COLO668 (cell line): ENCODE measurements at regions not wholly inside any gene's neighbourhood (a gene's known extent, or its start where the extent isn't known, plus 50 kb on each side); places are given as distances from the start of the nearest gene placed in this dataset.

Experiments
- DNase-seq: peaks from one replicate; lab custom pipeline; 2025; ENCODE audit not compliant: unreplicated experiment; lab: John Stamatoyannopoulos, UW

- DNase-seq: no peak
These were observed 224.6 kb upstream of the RAB4A start for GRCh38 chr1:229046251-229046853.

- DNase-seq: no peak
These were observed 223.6 kb upstream of the RAB4A start for GRCh38 chr1:229047161-229047839.

- no peak for DNase-seq
These were observed 222.9 kb upstream of the RAB4A start for GRCh38 chr1:229047840-229048620.

GRCh38 chr1:229048896-229049295 lies 222.0 kb upstream of the RAB4A start:
- DNase-seq: no peak

GRCh38 chr1:229056046-229056445 lies 214.9 kb upstream of the RAB4A start:
- DNase-seq: no peak

GRCh38 chr1:229058111-229058561 lies 212.8 kb upstream of the RAB4A start:
- DNase-seq: peak; percentile 42

GRCh38 chr1:229058729-229059128 lies 212.2 kb upstream of the RAB4A start:
- peak; percentile 17 for DNase-seq

GRCh38 chr1:229059671-229060539 lies 211.0 kb upstream of the RAB4A start:
- no peak for DNase-seq

- no peak for DNase-seq
These were observed 208.8 kb upstream of the RAB4A start for GRCh38 chr1:229062135-229062534.

GRCh38 chr1:229063154-229063773 lies 207.6 kb upstream of the RAB4A start:
- no peak for DNase-seq

- no peak for DNase-seq
These were observed 206.4 kb upstream of the RAB4A start for GRCh38 chr1:229064320-229065168.

GRCh38 chr1:229065613-229066012 lies 205.3 kb upstream of the RAB4A start:
- DNase-seq: no peak

- no peak for DNase-seq
These were observed 204.3 kb upstream of the RAB4A start for GRCh38 chr1:229066591-229066990.

GRCh38 chr1:229067546-229067945 lies 203.4 kb upstream of the RAB4A start:
- no peak for DNase-seq

GRCh38 chr1:229068270-229068987 lies 202.5 kb upstream of the RAB4A start:
- no peak for DNase-seq

GRCh38 chr1:229069176-229069575 lies 201.7 kb upstream of the RAB4A start:
- DNase-seq: no peak

GRCh38 chr1:229070168-229070567 lies 200.7 kb upstream of the RAB4A start:
- DNase-seq: peak; percentile 95

GRCh38 chr1:229073251-229073650 lies 197.7 kb upstream of the RAB4A start:
- DNase-seq: no peak

- no peak for DNase-seq
These were observed 195.7 kb upstream of the RAB4A start for GRCh38 chr1:229075217-229075616.
